HG03571 (cell line): ENCODE measurements at regions not wholly inside any gene's neighbourhood (a gene's known extent, or its start where the extent isn't known, plus 50 kb on each side); places are given as distances from the start of the nearest gene placed in this dataset.

ENCODE experiments used
- ATAC-seq: cut with Tn5 transposase; IDR thresholded peaks from one replicate; pipeline ENCODE4 v1.9.1; 2021; ENCODE audit not compliant: unreplicated experiment

GRCh38 chr4:11483046-11483445 lies 54.4 kb upstream of the HS3ST1 start:
- ATAC-seq, result no peak

- peak; percentile 89 for ATAC-seq
Measured at GRCh38 chr4:11480683-11481082, 52.0 kb upstream of the HS3ST1 start.
